HEK293T (cell line): ENCODE measurements at regions not wholly inside any gene's neighbourhood (a gene's known extent, or its start where the extent isn't known, plus 50 kb on each side); places are given as distances from the start of the nearest gene placed in this dataset.

Experiments
- BHLHE40 ChIP-seq: fragments of 450-650 bp; IDR thresholded peaks from 2 replicates; pipeline ENCODE4 v1.6.1; 2016; ENCODE audit warnings: mild to moderate bottlenecking, moderate library complexity, borderline replicate concordance
- FOXK2 ChIP-seq: fragments of 450-650 bp; IDR thresholded peaks from 2 replicates; pipeline ENCODE4 v1.6.1; 2016; ENCODE audit warnings: mild to moderate bottlenecking
- FOXM1 ChIP-seq: fragments of 450-650 bp; IDR thresholded peaks from 2 replicates; pipeline ENCODE4 v1.6.1; 2017; ENCODE audit warnings: mild to moderate bottlenecking, borderline replicate concordance
- HDGF ChIP-seq: fragments of 450-650 bp; IDR thresholded peaks from 2 replicates; pipeline ENCODE4 v1.6.1; 2017; ENCODE audit warnings: antibody characterized with exemption, borderline replicate concordance
- NFRKB ChIP-seq: fragments of 450-650 bp; IDR thresholded peaks from 2 replicates; pipeline ENCODE4 v1.6.1; 2016; ENCODE audit warnings: mild to moderate bottlenecking, moderate library complexity
- PKNOX1 ChIP-seq: fragments of 450-650 bp; IDR thresholded peaks from 2 replicates; pipeline ENCODE4 v1.6.1; 2016
- SP1 ChIP-seq: fragments of 450-650 bp; IDR thresholded peaks from 2 replicates; pipeline ENCODE4 v1.6.1; 2017
- SUZ12 ChIP-seq: fragments of 450-650 bp; IDR thresholded peaks from 2 replicates; pipeline ENCODE4 v1.6.1; 2016; ENCODE audit warnings: mild to moderate bottlenecking
- TARDBP ChIP-seq: fragments of 450-650 bp; IDR thresholded peaks from 2 replicates; pipeline ENCODE4 v1.6.1; 2016

GRCh38 chr1:118250232-118250631 is 65.2 kb upstream of the SPAG17 start:
- no peak for TF ChIP-seq FOXK2
- no peak for TF ChIP-seq PKNOX1
- TF ChIP-seq SUZ12 = no peak
- TF ChIP-seq SP1 = no peak
- no peak for TF ChIP-seq FOXM1
- TF ChIP-seq BHLHE40 = no peak
- no peak for TF ChIP-seq NFRKB
- TF ChIP-seq TARDBP = no peak
- no peak for TF ChIP-seq HDGF
